GM18520 (cell line): ENCODE measurements at regions not wholly inside any gene's neighbourhood (a gene's known extent, or its start where the extent isn't known, plus 50 kb on each side); places are given as distances from the start of the nearest gene placed in this dataset.
"Not testable (repeated sequence)": the region's sequence is repeated elsewhere in the genome, so short reads cannot be mapped to it uniquely, and the experiment has no call there.

Experiments
- ATAC-seq: cut with Tn5 transposase; IDR thresholded peaks from one replicate; pipeline ENCODE4 v1.9.1; 2021; ENCODE audit not compliant: unreplicated experiment

GRCh38 chr20:19025430-19026120, 186.9 kb upstream of the SLC24A3 start:
- peak; percentile 5 for ATAC-seq

- peak; percentile 77 for ATAC-seq
These were observed 186.1 kb upstream of the SLC24A3 start for GRCh38 chr20:19026121-19026878.

- no peak for ATAC-seq
These were observed 185.4 kb upstream of the SLC24A3 start for GRCh38 chr20:19026901-19027644.

GRCh38 chr20:19027971-19028370, 184.5 kb upstream of the SLC24A3 start:
- no peak for ATAC-seq

- ATAC-seq: no peak
These were observed 170.7 kb upstream of the SLC24A3 start for GRCh38 chr20:19041787-19042186.

- no peak for ATAC-seq
These were observed 167.1 kb upstream of the SLC24A3 start for GRCh38 chr20:19045371-19045770.

GRCh38 chr20:19047040-19047950, 165.1 kb upstream of the SLC24A3 start:
- no peak for ATAC-seq

- ATAC-seq: no peak
These were observed 164.5 kb upstream of the SLC24A3 start for GRCh38 chr20:19047951-19048296.

GRCh38 chr20:19048995-19049501, 163.4 kb upstream of the SLC24A3 start:
- ATAC-seq: no peak

GRCh38 chr20:19049514-19049913, 162.9 kb upstream of the SLC24A3 start:
- no peak for ATAC-seq

GRCh38 chr20:19056909-19057308, 155.5 kb upstream of the SLC24A3 start:
- no peak for ATAC-seq

- not testable (repeated sequence) for ATAC-seq
These were observed 147.7 kb upstream of the SLC24A3 start for GRCh38 chr20:19064788-19065187.

GRCh38 chr20:19067986-19068385, 144.5 kb upstream of the SLC24A3 start:
- ATAC-seq: no peak

GRCh38 chr20:19070026-19070425, 142.4 kb upstream of the SLC24A3 start:
- no peak for ATAC-seq

- peak; percentile 22 for ATAC-seq
These were observed 141.6 kb upstream of the SLC24A3 start for GRCh38 chr20:19070681-19071445.

GRCh38 chr20:19071446-19071725, 141.1 kb upstream of the SLC24A3 start:
- peak; percentile 34 for ATAC-seq

- ATAC-seq: no peak
These were observed 140.4 kb upstream of the SLC24A3 start for GRCh38 chr20:19071902-19072498.

- ATAC-seq: no peak
These were observed 139.5 kb upstream of the SLC24A3 start for GRCh38 chr20:19072988-19073387.

GRCh38 chr20:19073584-19074218, 138.7 kb upstream of the SLC24A3 start:
- ATAC-seq: no peak
